Astrocyte of the spinal cord (primary cell): ENCODE measurements at regions not wholly inside any gene's neighbourhood (a gene's known extent, or its start where the extent isn't known, plus 50 kb on each side); places are given as distances from the start of the nearest gene placed in this dataset.

Source experiments
- DNase-seq: peaks from one replicate; pipeline ENCODE4 v3.0.0; 2011; ENCODE audit warnings: low read depth, low spot score
- H3K4me3 ChIP-seq: 2 replicates; pipeline ENCODE4 v1.5.1; 2011; ENCODE audit warnings: low read depth, mild to moderate bottlenecking, low read length, moderate library complexity
- in situ Hi-C: cut with HindIII; loops from 2 replicates; pipeline ENCODE4 v1.10.0; 2017; ENCODE audit warnings: low sequenced_read_pairs
- TF ChIP-seq, protein P1 (sequence below): IDR thresholded peaks from 2 replicates; pipeline ENCODE4 v1.5.1; 2012; ENCODE audit warnings: low read depth, mild to moderate bottlenecking, low read length, inconsistent platforms

DNA sequence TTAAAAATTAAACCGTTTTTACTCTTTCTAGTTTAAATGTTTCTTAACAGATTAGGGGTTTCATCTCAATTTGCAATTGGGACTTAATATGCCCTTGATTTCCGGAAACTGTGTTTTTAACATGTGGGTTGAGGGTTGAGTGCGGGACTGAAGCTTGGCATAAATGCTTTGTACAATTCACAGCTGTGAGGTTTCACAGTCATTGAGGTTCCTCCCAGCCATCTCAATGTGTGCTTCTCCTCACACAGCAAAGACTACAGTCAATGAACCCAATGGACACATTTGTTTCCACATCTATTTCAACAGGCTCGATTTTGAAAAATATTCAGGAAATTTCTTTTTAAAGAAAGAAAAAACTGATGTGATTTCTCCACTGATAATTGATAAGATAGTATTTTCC lies 328.6 kb downstream of the TBC1D4 start:
- in situ Hi-C loops = no loop called here
- DNase-seq = no peak
- TF ChIP-seq, protein P1, sequence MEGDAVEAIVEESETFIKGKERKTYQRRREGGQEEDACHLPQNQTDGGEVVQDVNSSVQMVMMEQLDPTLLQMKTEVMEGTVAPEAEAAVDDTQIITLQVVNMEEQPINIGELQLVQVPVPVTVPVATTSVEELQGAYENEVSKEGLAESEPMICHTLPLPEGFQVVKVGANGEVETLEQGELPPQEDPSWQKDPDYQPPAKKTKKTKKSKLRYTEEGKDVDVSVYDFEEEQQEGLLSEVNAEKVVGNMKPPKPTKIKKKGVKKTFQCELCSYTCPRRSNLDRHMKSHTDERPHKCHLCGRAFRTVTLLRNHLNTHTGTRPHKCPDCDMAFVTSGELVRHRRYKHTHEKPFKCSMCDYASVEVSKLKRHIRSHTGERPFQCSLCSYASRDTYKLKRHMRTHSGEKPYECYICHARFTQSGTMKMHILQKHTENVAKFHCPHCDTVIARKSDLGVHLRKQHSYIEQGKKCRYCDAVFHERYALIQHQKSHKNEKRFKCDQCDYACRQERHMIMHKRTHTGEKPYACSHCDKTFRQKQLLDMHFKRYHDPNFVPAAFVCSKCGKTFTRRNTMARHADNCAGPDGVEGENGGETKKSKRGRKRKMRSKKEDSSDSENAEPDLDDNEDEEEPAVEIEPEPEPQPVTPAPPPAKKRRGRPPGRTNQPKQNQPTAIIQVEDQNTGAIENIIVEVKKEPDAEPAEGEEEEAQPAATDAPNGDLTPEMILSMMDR = no peak

DNA sequence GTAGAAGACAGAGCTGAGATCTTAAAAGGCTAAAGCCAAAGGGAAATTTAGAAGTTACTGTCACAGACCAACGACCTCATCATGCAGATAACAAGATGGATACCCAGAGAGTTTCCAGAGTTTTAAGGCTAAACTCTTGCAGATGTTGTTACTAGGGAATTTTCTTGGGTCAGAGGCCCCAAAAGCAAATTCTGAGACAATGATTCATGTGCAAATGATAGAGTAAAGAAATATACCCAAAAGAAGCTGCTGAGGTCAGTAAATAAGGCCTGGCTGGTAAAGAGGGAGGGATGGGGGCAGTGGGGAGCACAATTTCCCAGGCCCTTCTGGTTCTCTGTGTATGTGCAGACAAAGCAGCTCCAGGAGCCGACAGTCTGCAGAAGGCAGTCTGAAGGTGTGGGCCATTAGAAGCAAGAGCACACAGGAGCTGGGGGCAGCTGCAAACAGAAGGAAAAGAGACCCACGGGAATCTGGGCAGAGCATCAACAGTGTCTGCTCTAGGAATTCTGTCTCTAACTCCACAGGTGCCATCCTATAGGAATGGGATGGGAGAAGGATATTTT lies 330.8 kb downstream of the TBC1D4 start:
- TF ChIP-seq, protein P1 = no peak
- H3K4me3 ChIP-seq = no peak overlapping the region
- in situ Hi-C loops = no loop called here
- peak; percentile 66 for DNase-seq

More for the DNA sequence above, 328.6 kb downstream of the TBC1D4 start:
- H3K4me3 ChIP-seq = no peak overlapping the region

DNA sequence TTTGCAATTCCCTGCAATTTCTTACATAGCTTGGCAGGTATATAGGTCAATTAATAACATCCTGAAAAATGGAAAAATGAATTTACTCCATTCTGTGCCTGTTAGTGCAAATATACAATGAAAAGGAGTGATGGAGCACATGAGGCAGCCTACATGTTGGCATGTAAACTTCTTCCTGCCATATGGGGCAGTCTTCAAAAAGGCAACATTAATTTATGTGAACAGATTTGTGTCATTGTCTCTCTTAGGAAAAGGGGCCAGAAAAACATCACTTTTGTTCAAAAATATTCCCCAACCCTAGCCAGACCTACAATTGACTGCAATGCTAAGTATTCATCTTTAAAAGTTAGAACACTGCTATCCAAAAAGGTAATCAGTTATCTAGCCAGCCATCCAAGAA lies 332.2 kb downstream of the TBC1D4 start:
- DNase-seq = no peak
- in situ Hi-C loops = no loop called here
- TF ChIP-seq, protein P1 = no peak
- H3K4me3 ChIP-seq = no peak overlapping the region

- no peak for DNase-seq
- in situ Hi-C loops = no loop called here
- H3K4me3 ChIP-seq = no peak overlapping the region
- TF ChIP-seq, protein P1 = no peak
These were observed 334.0 kb downstream of the TBC1D4 start for GRCh38 chr13:75147946-75148345.

DNA sequence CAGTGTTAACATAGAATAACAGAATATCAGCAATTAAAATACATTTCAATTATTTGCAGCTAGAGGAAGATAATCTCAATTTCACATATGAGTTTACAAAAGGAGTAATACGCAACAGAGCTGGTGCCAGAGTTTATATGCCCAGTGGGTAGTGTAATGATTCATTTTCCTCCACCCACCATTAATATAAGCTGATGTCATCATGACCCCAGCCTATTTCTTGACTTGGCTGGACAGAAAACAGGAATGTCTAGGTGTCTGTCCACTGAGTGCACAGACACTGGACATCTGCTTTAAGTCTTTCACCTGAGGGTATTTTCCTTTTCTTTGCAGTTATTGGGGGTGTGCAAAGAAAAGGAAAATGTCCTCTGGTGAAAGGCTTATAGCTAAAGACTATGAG lies 335.5 kb downstream of the TBC1D4 start:
- no peak for DNase-seq
- in situ Hi-C loops = no loop called here
- no peak overlapping the region for H3K4me3 ChIP-seq
- TF ChIP-seq, protein P1 = no peak

GRCh38 chr13:75145927-75146326 lies 336.0 kb downstream of the TBC1D4 start:
- DNase-seq = no peak
- no peak overlapping the region for H3K4me3 ChIP-seq
- TF ChIP-seq, protein P1 = no peak
- in situ Hi-C loops = no loop called here

DNA sequence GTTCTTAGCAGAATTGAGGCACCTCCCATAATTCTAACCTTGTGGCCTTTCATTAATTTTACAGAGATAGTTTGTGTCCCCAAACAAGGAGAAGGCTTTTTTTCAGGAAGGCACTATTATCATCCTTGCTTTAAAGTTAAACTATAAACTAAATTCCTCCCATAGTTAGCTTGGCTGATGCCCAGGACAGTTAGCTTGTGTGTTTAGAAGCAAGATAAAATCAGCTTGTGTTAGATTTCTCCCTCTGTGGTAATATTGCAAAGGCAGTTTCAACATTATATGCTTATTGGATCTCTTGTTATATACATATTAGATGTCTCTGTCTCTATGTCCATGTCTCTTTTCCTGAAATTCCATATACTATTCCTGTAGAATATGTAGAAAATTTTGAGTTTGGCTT lies 342.7 kb downstream of the TBC1D4 start:
- in situ Hi-C loops = no loop called here
- TF ChIP-seq, protein P1 = no peak
- DNase-seq = peak; percentile 35
- H3K4me3 ChIP-seq = no peak overlapping the region
